Erythroblast (primary cell): ENCODE measurements at regions not wholly inside any gene's neighbourhood (a gene's known extent, or its start where the extent isn't known, plus 50 kb on each side); places are given as distances from the start of the nearest gene placed in this dataset.

Experiments used
- GATA1 ChIP-seq: IDR thresholded peaks from 2 replicates; pipeline ENCODE4 v1.6.1; 2011; ENCODE audit warnings: low read depth, mild to moderate bottlenecking, control low read depth, low read length, moderate library complexity
- POLR2A ChIP-seq: IDR thresholded peaks from 2 replicates; pipeline ENCODE4 v1.6.1; 2011; ENCODE audit warnings: mild to moderate bottlenecking, low read length

DNA sequence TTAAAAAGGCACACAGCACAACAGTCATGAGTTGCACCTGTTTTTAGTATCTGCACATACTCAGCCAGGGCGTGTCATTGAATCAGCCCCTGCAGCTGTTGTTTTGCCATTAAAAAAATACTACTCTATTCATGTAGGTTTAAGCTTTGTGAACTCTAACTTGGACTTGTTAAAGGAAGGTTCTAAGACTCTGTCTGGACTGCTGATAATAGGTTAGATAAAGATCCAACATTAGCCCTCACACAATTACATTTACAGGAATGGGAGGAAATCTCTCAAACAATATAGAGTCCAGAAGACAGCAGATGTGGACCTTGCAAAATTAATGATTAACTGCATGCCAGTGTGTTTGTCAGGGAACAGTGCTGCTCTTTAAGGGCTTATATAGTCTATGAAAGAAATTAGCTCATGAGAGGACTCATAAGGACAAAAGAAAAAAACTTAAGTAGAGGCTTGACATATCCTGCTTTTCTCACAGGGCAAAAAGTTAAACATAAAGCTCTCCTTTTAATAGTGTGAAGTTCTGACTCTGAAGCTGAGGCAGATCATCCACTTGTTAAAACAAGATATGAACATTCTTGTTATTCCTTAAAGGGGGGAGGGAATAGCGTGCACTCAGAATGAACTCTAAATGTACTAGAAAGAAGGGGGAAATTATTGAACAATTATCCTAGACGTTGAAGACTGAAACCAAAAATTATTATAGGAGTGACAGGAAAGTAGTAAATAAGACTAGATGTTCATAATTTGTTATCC is 243.6 kb downstream of the NDFIP2 start:
- TF ChIP-seq POLR2A, result no peak
- no peak for TF ChIP-seq GATA1
